Osteocyte (in vitro differentiated cells): ENCODE measurements at regions not wholly inside any gene's neighbourhood (a gene's known extent, or its start where the extent isn't known, plus 50 kb on each side); places are given as distances from the start of the nearest gene placed in this dataset.

ENCODE experiments used
- DNase-seq: peaks from one replicate; pipeline ENCODE4 v3.0.0; 2021; ENCODE audit warnings: mixed read lengths; ENCODE audit not compliant: unreplicated experiment; ENCODE audit errors: extremely low spot score
- H3K27ac Mint-ChIP-seq: one replicate; pipeline ENCODE4 v1.8.0; 2021; ENCODE audit warnings: mild to moderate bottlenecking, mixed read lengths; ENCODE audit not compliant: unreplicated experiment
- H3K27me3 Mint-ChIP-seq: one replicate; pipeline ENCODE4 v1.8.0; 2021; ENCODE audit warnings: mixed read lengths; ENCODE audit not compliant: unreplicated experiment
- H3K36me3 Mint-ChIP-seq: one replicate; pipeline ENCODE4 v1.8.0; 2021; ENCODE audit warnings: mixed read lengths; ENCODE audit not compliant: unreplicated experiment
- H3K4me1 Mint-ChIP-seq: one replicate; pipeline ENCODE4 v1.8.0; 2021; ENCODE audit warnings: mixed read lengths; ENCODE audit not compliant: unreplicated experiment
- H3K4me3 Mint-ChIP-seq: one replicate; pipeline ENCODE4 v1.8.0; 2021; ENCODE audit warnings: mild to moderate bottlenecking, moderate library complexity, mixed read lengths; ENCODE audit not compliant: unreplicated experiment
- H3K9me3 Mint-ChIP-seq: one replicate; pipeline ENCODE4 v1.8.0; 2021; ENCODE audit warnings: mixed read lengths; ENCODE audit not compliant: unreplicated experiment
- CTCF ChIP-seq: fragments of 200-600 bp; sonication (generic); IDR thresholded peaks from 2 replicates; pipeline ENCODE4 v1.5.0; 2021; ENCODE audit warnings: antibody characterized with exemption, mild to moderate bottlenecking, moderate library complexity

GRCh38 chr11:104338186-104338585 lies 174.2 kb upstream of the PDGFD start:
- peaks cover 6% of the 10 kb centered on the region for H3K4me1 Mint-ChIP-seq
- H3K27ac Mint-ChIP-seq, result no peak overlapping the region
- no peak for TF ChIP-seq CTCF

GRCh38 chr11:104337273-104337672 lies 173.3 kb upstream of the PDGFD start:
- peaks cover 6% of the 10 kb centered on the region for H3K4me1 Mint-ChIP-seq
- TF ChIP-seq CTCF, result no peak
- no peaks in the 10 kb centered on the region for H3K36me3 Mint-ChIP-seq
- H3K27me3 Mint-ChIP-seq, result no peaks in the 10 kb centered on the region
- no peaks in the 10 kb centered on the region for H3K9me3 Mint-ChIP-seq
- H3K4me3 Mint-ChIP-seq, result no peak overlapping the region
- no peak overlapping the region for H3K27ac Mint-ChIP-seq
- no peak for DNase-seq

More at GRCh38 chr11:104338186-104338585, 174.2 kb upstream of the PDGFD start:
- no peak for DNase-seq
- H3K27me3 Mint-ChIP-seq, result no peaks in the 10 kb centered on the region
- no peaks in the 10 kb centered on the region for H3K36me3 Mint-ChIP-seq
- H3K4me3 Mint-ChIP-seq, result no peak overlapping the region
- H3K9me3 Mint-ChIP-seq, result no peaks in the 10 kb centered on the region

GRCh38 chr11:104333977-104334376 lies 170.0 kb upstream of the PDGFD start:
- H3K27me3 Mint-ChIP-seq, result no peaks in the 10 kb centered on the region
- no peak overlapping the region for H3K4me3 Mint-ChIP-seq
- no peak for TF ChIP-seq CTCF
- no peak for DNase-seq
- H3K4me1 Mint-ChIP-seq, result peaks cover 6% of the 10 kb centered on the region
- H3K9me3 Mint-ChIP-seq, result no peaks in the 10 kb centered on the region
- H3K36me3 Mint-ChIP-seq, result no peaks in the 10 kb centered on the region
- H3K27ac Mint-ChIP-seq, result no peak overlapping the region

- no peak overlapping the region for H3K4me3 Mint-ChIP-seq
- H3K4me1 Mint-ChIP-seq, result peaks cover 2% of the 10 kb centered on the region
- no peak for DNase-seq
- H3K27me3 Mint-ChIP-seq, result no peaks in the 10 kb centered on the region
- peak; percentile 30 for TF ChIP-seq CTCF
- H3K27ac Mint-ChIP-seq, result no peak overlapping the region
- no peaks in the 10 kb centered on the region for H3K36me3 Mint-ChIP-seq
- no peaks in the 10 kb centered on the region for H3K9me3 Mint-ChIP-seq
Measured at GRCh38 chr11:104332110-104332509, 168.2 kb upstream of the PDGFD start.

- TF ChIP-seq CTCF, result no peak
- H3K4me1 Mint-ChIP-seq, result no peaks in the 10 kb centered on the region
- H3K36me3 Mint-ChIP-seq, result no peaks in the 10 kb centered on the region
- no peak overlapping the region for H3K27ac Mint-ChIP-seq
- H3K9me3 Mint-ChIP-seq, result no peaks in the 10 kb centered on the region
- no peak overlapping the region for H3K4me3 Mint-ChIP-seq
- DNase-seq, result no peak
- H3K27me3 Mint-ChIP-seq, result no peaks in the 10 kb centered on the region
Measured at GRCh38 chr11:104329078-104329665, 165.2 kb upstream of the PDGFD start.
